ENCODE measurements at regions not wholly inside any gene's neighbourhood (a gene's known extent, or its start where the extent isn't known, plus 50 kb on each side); places are given as distances from the start of the nearest gene placed in this dataset.

DNA sequence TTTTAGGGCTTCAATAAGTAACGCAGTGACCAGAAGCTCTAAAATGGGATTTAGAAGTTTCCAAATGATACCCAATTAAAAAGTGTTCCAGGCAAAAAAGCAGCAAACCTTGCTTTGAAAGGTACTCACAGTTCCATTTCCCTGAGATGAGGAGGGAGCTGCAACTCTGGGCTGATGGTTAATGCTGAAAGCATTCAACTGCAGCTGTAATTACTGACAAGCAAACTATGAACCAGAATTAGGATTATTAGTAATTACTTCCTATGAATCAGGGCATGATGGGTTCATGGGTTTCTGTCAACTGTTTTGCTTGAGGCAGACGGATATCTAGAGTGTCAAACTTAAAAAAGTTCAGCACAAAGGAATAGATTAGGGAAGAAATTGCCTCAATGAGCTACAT is 357.4 kb downstream of the STIM2 start:
- intact Hi-C loops (cut with micrococcal nuclease) = no loop called here
- TF ChIP-seq, protein P1, sequence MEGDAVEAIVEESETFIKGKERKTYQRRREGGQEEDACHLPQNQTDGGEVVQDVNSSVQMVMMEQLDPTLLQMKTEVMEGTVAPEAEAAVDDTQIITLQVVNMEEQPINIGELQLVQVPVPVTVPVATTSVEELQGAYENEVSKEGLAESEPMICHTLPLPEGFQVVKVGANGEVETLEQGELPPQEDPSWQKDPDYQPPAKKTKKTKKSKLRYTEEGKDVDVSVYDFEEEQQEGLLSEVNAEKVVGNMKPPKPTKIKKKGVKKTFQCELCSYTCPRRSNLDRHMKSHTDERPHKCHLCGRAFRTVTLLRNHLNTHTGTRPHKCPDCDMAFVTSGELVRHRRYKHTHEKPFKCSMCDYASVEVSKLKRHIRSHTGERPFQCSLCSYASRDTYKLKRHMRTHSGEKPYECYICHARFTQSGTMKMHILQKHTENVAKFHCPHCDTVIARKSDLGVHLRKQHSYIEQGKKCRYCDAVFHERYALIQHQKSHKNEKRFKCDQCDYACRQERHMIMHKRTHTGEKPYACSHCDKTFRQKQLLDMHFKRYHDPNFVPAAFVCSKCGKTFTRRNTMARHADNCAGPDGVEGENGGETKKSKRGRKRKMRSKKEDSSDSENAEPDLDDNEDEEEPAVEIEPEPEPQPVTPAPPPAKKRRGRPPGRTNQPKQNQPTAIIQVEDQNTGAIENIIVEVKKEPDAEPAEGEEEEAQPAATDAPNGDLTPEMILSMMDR (IDR thresholded peaks at IDR 0.05; ENCODE audit: borderline replicate concordance) = no peak
- no peaks in the 10 kb centered on the region for H3K4me1 ChIP-seq
- H3K36me3 ChIP-seq = no peaks in the 10 kb centered on the region
- DNase-seq = no peak
- no peak overlapping the region for H3K4me3 ChIP-seq
- H3K27me3 ChIP-seq (ENCODE audit: low read depth) = no peaks in the 10 kb centered on the region
- H3K9me3 ChIP-seq (replicated peaks) = peaks cover 7% of the 10 kb centered on the region
- H3K27ac ChIP-seq (replicated peaks) = no peak overlapping the region

DNA sequence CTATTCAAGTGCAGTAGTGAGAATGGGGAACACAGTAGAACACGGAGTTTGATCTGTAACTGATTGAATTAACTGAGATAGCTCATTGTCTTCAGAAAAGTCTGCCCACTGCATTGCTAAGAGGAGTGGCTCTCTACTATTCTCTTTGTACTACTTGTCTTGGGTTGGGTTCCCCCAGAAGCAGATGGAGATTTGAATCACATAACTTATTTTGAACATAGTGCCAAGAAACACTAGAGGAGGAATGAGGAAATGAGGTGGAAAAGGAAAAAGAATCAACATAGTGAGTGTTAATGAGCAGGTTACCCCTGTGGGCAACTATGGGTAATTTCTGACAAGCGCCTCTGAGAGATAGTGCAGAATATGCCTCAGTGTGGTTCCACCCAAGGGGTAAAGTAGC is 362.7 kb downstream of the STIM2 start:
- no peaks in the 10 kb centered on the region for H3K27me3 ChIP-seq (ENCODE audit: low read depth)
- no peaks in the 10 kb centered on the region for H3K4me1 ChIP-seq
- no peak overlapping the region for H3K27ac ChIP-seq (replicated peaks)
- TF ChIP-seq, protein P1 (IDR thresholded peaks at IDR 0.05; ENCODE audit: borderline replicate concordance) = no peak
- intact Hi-C loops (cut with micrococcal nuclease) = no loop called here
- no peak overlapping the region for H3K4me3 ChIP-seq
- peaks cover 7% of the 10 kb centered on the region for H3K9me3 ChIP-seq (replicated peaks)
- DNase-seq = no peak
- no peaks in the 10 kb centered on the region for H3K36me3 ChIP-seq

DNA sequence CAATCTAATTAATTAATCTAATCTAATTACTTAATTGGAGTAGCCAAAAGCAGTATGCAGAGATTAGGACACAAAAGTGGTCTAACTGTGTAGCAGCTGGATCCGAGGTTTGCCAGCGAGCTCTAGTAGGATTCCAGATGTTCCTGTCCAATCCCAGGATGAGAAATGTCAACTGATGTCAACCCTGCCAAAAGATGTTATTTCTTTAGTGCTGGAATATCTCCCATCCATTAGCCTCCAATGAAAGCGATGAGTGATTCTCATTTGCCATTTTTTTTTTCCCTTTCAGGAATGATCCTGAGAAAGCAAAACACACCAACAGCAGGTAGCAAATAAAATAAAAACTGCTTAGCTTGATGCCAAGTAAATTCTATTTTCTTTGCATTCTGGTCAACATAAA is 372.9 kb downstream of the STIM2 start:
- intact Hi-C loops (cut with micrococcal nuclease) = no loop called here
- TF ChIP-seq, protein P1 (IDR thresholded peaks at IDR 0.05; ENCODE audit: borderline replicate concordance) = no peak

GRCh38 chr4:27234306-27234899 is 373.8 kb downstream of the STIM2 start:
- no peaks in the 10 kb centered on the region for H3K27me3 ChIP-seq (ENCODE audit: low read depth)
- no peak overlapping the region for H3K27ac ChIP-seq (replicated peaks)
- TF ChIP-seq, protein P1 (IDR thresholded peaks at IDR 0.05; ENCODE audit: borderline replicate concordance) = no peak
- no peak overlapping the region for H3K4me3 ChIP-seq
- H3K9me3 ChIP-seq (replicated peaks) = no peaks in the 10 kb centered on the region
- H3K4me1 ChIP-seq = no peaks in the 10 kb centered on the region
- intact Hi-C loops (cut with micrococcal nuclease) = no loop called here
- H3K36me3 ChIP-seq = no peaks in the 10 kb centered on the region
- no peak for DNase-seq

More for the DNA sequence above, 372.9 kb downstream of the STIM2 start:
- H3K27me3 ChIP-seq (ENCODE audit: low read depth) = no peaks in the 10 kb centered on the region
- DNase-seq = no peak
- H3K27ac ChIP-seq (replicated peaks) = no peak overlapping the region
- no peaks in the 10 kb centered on the region for H3K36me3 ChIP-seq
- no peaks in the 10 kb centered on the region for H3K4me1 ChIP-seq
- H3K4me3 ChIP-seq = no peak overlapping the region
- H3K9me3 ChIP-seq (replicated peaks) = no peaks in the 10 kb centered on the region

- no peak overlapping the region for H3K4me3 ChIP-seq
- TF ChIP-seq, protein P1 (IDR thresholded peaks at IDR 0.05; ENCODE audit: borderline replicate concordance) = no peak
- H3K36me3 ChIP-seq = no peaks in the 10 kb centered on the region
- H3K4me1 ChIP-seq = no peaks in the 10 kb centered on the region
- intact Hi-C loops (cut with micrococcal nuclease) = no loop called here
- DNase-seq = no peak
- no peaks in the 10 kb centered on the region for H3K27me3 ChIP-seq (ENCODE audit: low read depth)
- no peak overlapping the region for H3K27ac ChIP-seq (replicated peaks)
- H3K9me3 ChIP-seq (replicated peaks) = peaks cover 9% of the 10 kb centered on the region
These were observed 379.0 kb downstream of the STIM2 start for GRCh38 chr4:27239641-27240040.
